HG02885 (cell line): ENCODE measurements at regions not wholly inside any gene's neighbourhood (a gene's known extent, or its start where the extent isn't known, plus 50 kb on each side); places are given as distances from the start of the nearest gene placed in this dataset.
"Not testable (repeated sequence)": the region's sequence is repeated elsewhere in the genome, so short reads cannot be mapped to it uniquely, and the experiment has no call there.

Experiments used
- ATAC-seq: cut with Tn5 transposase; IDR thresholded peaks from one replicate; pipeline ENCODE4 v1.9.1; 2021; ENCODE audit warnings: mild to moderate bottlenecking; ENCODE audit not compliant: unreplicated experiment, poor library complexity

DNA sequence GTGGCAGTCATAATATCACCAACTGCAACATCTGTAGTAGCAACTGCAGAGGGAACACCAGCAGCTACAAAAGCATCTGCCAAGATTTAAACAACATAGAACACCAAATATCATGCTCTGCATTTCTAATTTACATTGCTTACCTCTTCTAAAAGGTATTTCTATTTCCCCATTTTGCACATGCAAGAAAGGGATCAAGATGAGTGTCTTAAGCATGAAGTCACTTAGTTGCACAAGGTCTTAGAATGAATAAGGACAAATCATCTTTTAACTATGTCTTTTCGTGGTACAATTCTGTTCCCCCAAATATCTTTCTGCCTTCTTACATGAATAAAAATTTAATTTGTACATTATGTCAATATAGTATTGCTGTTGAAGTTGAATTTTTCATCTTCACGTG is 1746.4 kb downstream of the EFNA5 start:
- ATAC-seq, result no peak

GRCh38 chr5:105922574-105922973 is 1748.2 kb downstream of the EFNA5 start:
- ATAC-seq, result no peak

DNA sequence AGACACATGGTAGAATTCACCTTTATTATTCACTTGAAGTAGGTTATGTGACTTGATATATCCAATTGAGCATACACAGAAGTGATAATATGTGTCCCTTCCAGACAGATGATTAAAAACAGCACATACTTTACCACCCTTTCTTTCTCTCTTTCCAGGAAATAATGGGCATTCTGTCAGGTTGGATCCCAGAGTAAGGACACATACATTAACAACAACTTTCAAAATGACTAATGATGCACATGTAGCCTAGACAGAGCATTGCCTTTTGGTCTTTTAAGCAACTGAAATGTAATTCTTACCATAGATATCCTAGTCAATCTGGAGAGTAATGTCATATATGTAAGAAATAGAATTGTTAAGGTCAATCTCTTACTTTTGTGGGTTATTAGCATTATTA is 1748.7 kb downstream of the EFNA5 start:
- no peak for ATAC-seq

GRCh38 chr5:105917189-105917588 is 1753.5 kb downstream of the EFNA5 start:
- no peak for ATAC-seq

GRCh38 chr5:105907016-105907415 is 1763.7 kb downstream of the EFNA5 start:
- ATAC-seq, result no peak

DNA sequence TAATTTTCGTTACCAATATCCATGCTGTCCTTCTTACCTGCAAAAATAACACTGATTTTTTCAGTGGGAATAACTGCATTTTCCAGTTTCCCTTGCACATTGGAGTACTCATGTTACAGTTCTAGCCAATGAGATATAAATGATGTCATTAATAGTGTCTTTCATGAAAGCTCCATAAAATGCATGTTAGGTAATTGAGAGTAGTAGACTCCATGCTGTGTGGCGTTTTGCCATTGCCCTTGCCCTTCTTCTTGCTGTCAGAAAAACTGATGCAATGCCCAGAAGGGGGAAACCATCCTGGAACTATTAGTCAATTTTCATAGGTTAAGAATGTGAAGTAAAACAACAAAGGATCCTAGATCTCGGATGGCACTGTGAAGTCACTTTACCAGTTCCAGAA is 1765.3 kb downstream of the EFNA5 start:
- ATAC-seq, result no peak

DNA sequence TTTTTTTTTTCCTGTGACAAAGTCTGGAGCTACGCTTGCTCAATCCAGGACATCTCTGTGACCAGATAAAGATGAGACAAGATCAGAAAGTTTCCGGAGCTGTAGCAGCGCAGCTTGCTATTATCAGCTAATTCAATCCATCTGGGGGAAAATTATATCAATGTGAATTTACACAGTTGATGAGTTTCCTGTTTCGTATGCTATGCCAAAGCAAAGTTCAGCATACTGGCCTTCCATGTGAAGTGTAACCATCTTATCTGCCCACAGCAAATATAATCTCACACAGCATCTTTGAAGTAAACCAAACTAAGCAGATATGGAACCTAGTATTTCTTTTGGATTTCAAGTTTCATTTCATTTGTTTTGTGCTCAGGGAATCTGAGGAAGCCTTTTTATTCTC is 1767.7 kb downstream of the EFNA5 start:
- no peak for ATAC-seq

- no peak for ATAC-seq
These were observed 1771.0 kb downstream of the EFNA5 start for GRCh38 chr5:105899726-105900125.

DNA sequence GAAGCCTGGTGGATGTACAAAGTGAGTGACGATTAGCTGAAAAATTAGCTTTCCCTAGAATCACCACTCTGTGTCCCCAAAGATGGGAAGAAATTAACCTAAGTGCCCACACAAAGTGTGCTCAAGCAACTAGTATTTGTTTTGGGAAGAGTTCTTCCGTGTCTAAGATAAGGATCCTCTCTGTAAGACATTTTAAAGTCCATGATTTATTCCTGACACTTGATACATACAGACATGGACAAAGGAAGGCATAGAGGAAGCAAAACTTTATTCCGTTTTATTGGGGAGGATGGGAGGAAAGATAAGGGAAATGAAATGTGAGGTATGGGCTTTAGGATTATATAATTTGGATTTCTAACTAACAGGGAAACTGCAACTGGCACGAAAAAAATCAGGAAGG is 1772.6 kb downstream of the EFNA5 start:
- ATAC-seq, result no peak

- ATAC-seq, result no peak
These were observed 1785.5 kb downstream of the EFNA5 start for GRCh38 chr5:105885266-105885665.

DNA sequence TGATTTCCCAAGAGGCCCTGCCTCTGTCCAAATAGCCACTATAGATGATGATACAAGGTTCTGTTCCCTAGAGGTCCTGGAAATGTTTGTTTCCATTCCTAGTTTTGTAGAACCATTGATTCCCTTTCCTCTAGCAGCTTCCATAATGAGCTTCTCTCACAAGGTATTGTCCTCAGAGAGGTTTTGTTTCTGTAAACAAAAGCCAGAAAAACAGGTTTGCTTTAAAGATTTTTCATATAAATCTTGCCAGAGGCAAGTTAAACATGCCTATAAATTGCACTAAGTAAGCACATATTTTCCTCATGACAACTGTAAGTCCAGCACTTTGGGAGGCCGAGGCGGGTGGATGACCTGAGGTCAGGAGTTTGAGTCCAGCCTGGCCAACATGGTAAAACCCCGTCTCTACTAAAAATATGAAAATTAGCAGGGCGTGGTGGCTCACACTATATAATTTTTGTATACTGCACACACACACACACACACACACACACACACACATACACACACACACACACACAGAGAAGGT is 1787.7 kb downstream of the EFNA5 start:
- ATAC-seq, result no peak

GRCh38 chr5:105878402-105878801 is 1792.3 kb downstream of the EFNA5 start:
- no peak for ATAC-seq

GRCh38 chr5:105877592-105877991 is 1793.1 kb downstream of the EFNA5 start:
- ATAC-seq, result no peak

GRCh38 chr5:105874316-105874715 is 1796.4 kb downstream of the EFNA5 start:
- ATAC-seq, result no peak

DNA sequence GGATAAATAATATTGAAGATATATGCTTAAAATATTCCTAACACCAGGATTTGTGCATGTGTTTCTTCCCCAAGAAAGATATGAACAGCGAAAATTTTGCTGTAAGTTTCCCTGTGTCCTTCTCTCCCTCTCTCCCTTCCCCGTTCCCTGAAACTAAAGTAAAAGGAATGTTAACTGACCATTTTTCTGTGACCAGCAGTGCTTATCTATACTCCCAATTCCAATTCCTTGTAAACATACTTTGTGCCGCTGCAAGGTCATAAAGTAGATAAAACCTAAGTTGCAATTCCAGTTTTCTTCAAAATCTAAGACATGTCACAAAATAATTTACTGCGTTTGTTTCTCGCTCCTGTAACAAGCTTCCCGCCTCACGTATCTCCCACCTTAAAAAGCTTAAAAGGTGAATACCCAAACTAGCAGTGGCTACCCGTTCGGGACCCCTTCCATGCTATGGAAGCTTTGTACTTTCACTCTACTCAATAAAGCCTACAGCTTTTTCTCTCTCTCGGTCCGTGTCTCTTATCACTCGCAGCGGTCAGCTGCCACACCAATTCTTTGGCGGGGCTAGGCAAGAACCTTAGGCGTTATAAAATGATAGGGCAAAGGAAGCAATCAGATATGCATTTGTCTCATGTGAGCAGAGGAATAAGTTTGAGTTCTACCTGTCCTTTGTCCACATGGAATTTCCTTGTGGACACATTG is 1798.0 kb downstream of the EFNA5 start:
- ATAC-seq, result no peak

DNA sequence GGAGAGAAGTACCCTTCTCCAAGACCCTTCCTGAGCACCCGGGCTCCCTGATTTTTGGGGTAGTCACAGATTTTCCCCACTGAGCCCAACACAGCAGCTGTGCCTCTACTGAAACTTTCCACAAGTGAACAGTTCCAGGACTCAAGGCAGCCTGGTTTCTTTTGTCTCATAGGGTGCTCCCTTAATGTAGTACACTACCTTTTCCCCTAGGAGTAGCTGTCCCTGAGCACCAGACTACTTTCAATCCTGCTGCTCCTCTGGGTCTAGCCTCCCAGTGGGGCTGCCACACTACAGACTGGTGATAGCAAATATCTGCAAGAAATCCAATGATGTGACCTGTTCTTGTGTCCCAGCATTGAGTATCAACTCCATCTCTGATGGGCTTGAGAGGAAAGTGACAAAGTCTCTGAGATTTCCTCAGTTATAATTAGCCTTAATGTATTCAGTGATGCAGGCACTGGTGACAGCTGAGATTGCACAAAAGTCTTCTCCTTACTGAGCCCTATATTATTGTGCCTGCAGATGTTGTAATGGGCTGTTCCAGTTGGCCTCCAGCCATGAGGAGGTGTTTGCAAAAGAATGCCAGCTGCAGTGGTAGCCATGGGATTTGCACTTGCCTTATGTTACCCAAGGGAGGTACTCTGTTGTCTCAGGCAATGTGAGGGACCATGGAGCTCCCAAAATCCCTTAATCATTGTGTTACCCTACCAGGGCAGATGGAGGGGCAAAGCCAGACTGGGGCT is 1802.5 kb downstream of the EFNA5 start:
- no peak for ATAC-seq

- no peak for ATAC-seq
These were observed 1804.9 kb downstream of the EFNA5 start for GRCh38 chr5:105865834-105866233.

- not testable (repeated sequence) for ATAC-seq
These were observed 1811.4 kb downstream of the EFNA5 start for GRCh38 chr5:105859350-105859749.

DNA sequence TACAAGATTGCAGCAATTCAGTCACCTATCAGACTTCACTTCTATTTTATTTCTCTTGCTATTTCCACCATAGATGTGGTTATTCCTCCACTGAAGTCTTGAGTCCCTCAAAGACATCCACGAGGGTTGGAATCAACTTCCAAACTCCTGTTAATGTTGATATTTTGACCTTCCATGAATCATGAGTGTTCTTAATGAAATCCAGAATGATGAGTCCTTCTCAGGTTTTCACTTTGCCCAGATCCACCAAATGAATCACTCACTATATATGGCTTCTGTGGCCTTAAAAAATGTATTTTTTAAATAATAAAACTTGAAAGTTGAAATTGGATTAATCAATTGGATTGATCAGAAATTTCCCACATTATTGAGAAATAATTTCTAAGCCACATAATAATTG is 1821.0 kb downstream of the EFNA5 start:
- no peak for ATAC-seq

GRCh38 chr5:105840800-105841199 is 1829.9 kb downstream of the EFNA5 start:
- no peak for ATAC-seq

DNA sequence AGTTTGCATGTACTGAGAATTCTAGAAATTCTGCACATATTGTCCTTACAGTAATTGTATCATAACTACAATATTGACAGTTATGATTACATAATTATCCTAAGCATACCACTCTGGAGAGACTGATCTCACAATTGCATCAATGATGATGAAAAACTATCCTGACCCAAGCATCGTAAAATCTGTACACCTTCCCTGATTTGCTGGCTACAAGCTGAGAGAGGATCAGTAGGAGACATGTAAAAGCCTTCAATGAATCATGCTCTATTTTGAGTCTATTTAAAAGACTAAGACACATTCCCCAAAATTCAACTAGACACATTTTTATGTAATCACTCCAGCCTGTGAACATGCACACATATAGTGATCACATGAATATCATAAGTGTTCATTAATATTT is 1833.8 kb downstream of the EFNA5 start:
- ATAC-seq, result no peak

DNA sequence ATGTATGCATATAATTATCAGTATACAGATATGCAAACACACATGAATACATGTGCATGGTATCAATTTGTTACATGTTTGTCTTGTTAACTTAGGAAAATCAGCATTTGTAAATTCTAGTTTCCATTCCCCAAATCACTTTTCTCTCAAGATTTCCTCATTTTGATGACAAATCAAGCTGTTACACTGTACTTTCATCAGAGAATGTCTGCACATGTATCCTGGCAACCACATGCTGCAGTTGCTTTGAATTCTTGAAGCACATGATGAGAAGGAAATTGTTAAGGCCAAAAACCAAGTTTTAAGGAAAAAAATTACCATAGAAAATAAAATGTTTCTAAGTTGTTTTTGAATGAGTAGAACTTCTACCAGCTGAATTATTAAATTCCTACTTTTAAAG is 1834.5 kb downstream of the EFNA5 start:
- no peak for ATAC-seq
